ENCODE measurements at regions not wholly inside any gene's neighbourhood (a gene's known extent, or its start where the extent isn't known, plus 50 kb on each side); places are given as distances from the start of the nearest gene placed in this dataset.

- TF ChIP-seq CTCF (IDR thresholded peaks at IDR 0.05; ENCODE audit: poor library complexity) (no peak), EZH2 (IDR thresholded peaks at IDR 0.05; ENCODE audit: borderline replicate concordance) (no peak)
Observed at GRCh38 chr2:17460371-17461086, 57.7 kb downstream of the RAD51AP2 start.

Measured in hepatocyte (in vitro differentiated cells).